ENCODE measurements at regions not wholly inside any gene's neighbourhood (a gene's known extent, or its start where the extent isn't known, plus 50 kb on each side); places are given as distances from the start of the nearest gene placed in this dataset.

GRCh38 chr2:5539282-5540165 lies 152.7 kb upstream of the SOX11 start:
- TF ChIP-seq CTCF (IDR thresholded peaks at IDR 0.05; ENCODE audit: insufficient read depth, low read length, poor library complexity, severe bottlenecking) (no peak), EZH2phosphoT487 (conservative IDR thresholded peaks at IDR 0.05; ENCODE audit: low read length) (no peak)
